Duodenal mucosa (tissue), 2 donors: ENCODE measurements at regions not wholly inside any gene's neighbourhood (a gene's known extent, or its start where the extent isn't known, plus 50 kb on each side); places are given as distances from the start of the nearest gene placed in this dataset.

Source experiments
- H3K27ac ChIP-seq: one replicate; pipeline ENCODE4 v1.7.0; 2013; ENCODE audit warnings: low read depth, low read length
- H3K27me3 ChIP-seq, 2 donors: one replicate each; pipeline ENCODE4 v1.7.0; 2013; ENCODE audit warnings: low read length in 2 of 2, control low read depth in 1 of 2; ENCODE audit not compliant: insufficient read depth in 2 of 2, control insufficient read depth in 1 of 2
- H3K36me3 ChIP-seq, 2 donors: one replicate each; pipeline ENCODE4 v1.7.0; 2013; ENCODE audit warnings: low read length in 2 of 2, control low read depth in 1 of 2; ENCODE audit not compliant: insufficient read depth in 2 of 2, control insufficient read depth in 1 of 2
- H3K4me1 ChIP-seq, 2 donors: one replicate each; pipeline ENCODE4 v1.7.0; 2013; ENCODE audit warnings: low read length in 2 of 2, control low read depth in 1 of 2; ENCODE audit not compliant: insufficient read depth in 2 of 2, control insufficient read depth in 1 of 2
- H3K4me3 ChIP-seq, 2 donors: one replicate each; pipeline ENCODE4 v1.7.0; 2013; ENCODE audit warnings: low read length in 2 of 2, low read depth in 1 of 2
- H3K9ac ChIP-seq, 2 donors: one replicate each; pipeline ENCODE4 v1.7.0; 2013; ENCODE audit warnings: low read length in 2 of 2, low read depth in 1 of 2
- H3K9me3 ChIP-seq, 2 donors: one replicate each; pipeline ENCODE4 v1.7.0; 2013; ENCODE audit warnings: low read length in 2 of 2, control low read depth in 1 of 2; ENCODE audit not compliant: control insufficient read depth in 1 of 2

- Histone ChIP-seq H3K27me3 (no peaks in the 10 kb centered on the region), H3K36me3 (no peaks in the 10 kb centered on the region), H3K4me3 (no peak overlapping the region), H3K9ac (no peak overlapping the region), H3K4me1 (no peaks in the 10 kb centered on the region), H3K27ac (no peak overlapping the region), H3K9me3 (no peaks in the 10 kb centered on the region)
Measured at GRCh38 chr5:143466632-143467031, 63.1 kb upstream of the NR3C1 start.

GRCh38 chr5:143464723-143465490, 61.4 kb upstream of the NR3C1 start:
- H3K9ac ChIP-seq, result no peak overlapping the region
- H3K9me3 ChIP-seq, result no peaks in the 10 kb centered on the region
- no peaks in the 10 kb centered on the region for H3K36me3 ChIP-seq
- H3K4me3 ChIP-seq, result no peak overlapping the region
- no peaks in the 10 kb centered on the region for H3K27me3 ChIP-seq
- no peak overlapping the region for H3K27ac ChIP-seq
- no peaks in the 10 kb centered on the region for H3K4me1 ChIP-seq

- Histone ChIP-seq H3K4me1 (no peaks in the 10 kb centered on the region), H3K27me3 (no peaks in the 10 kb centered on the region), H3K4me3 (no peak overlapping the region), H3K27ac (no peak overlapping the region), H3K9me3 (no peaks in the 10 kb centered on the region), H3K9ac (no peak overlapping the region), H3K36me3 (no peaks in the 10 kb centered on the region)
Measured at GRCh38 chr5:143462431-143462830, 58.9 kb upstream of the NR3C1 start.

- Histone ChIP-seq H3K9ac (no peak overlapping the region), H3K36me3 (no peaks in the 10 kb centered on the region), H3K4me1 (no peaks in the 10 kb centered on the region), H3K4me3 (no peak overlapping the region), H3K27ac (no peak overlapping the region), H3K27me3 (no peaks in the 10 kb centered on the region), H3K9me3 (no peaks in the 10 kb centered on the region)
Measured at GRCh38 chr5:143459433-143459832, 55.9 kb upstream of the NR3C1 start.

- Histone ChIP-seq H3K27me3 (no peaks in the 10 kb centered on the region), H3K4me3 (no peak overlapping the region), H3K4me1 (no peaks in the 10 kb centered on the region), H3K9me3 (no peaks in the 10 kb centered on the region), H3K36me3 (no peaks in the 10 kb centered on the region), H3K27ac (no peak overlapping the region), H3K9ac (no peak overlapping the region)
Measured at GRCh38 chr5:143456952-143457547, 53.6 kb upstream of the NR3C1 start.

GRCh38 chr5:143454936-143455516, 51.5 kb upstream of the NR3C1 start:
- no peaks in the 10 kb centered on the region for H3K27me3 ChIP-seq
- H3K36me3 ChIP-seq, result no peaks in the 10 kb centered on the region
- H3K9ac ChIP-seq, result no peak overlapping the region
- H3K4me3 ChIP-seq, result no peak overlapping the region
- H3K9me3 ChIP-seq, result no peaks in the 10 kb centered on the region
- no peaks in the 10 kb centered on the region for H3K4me1 ChIP-seq
- no peak overlapping the region for H3K27ac ChIP-seq

- no peak overlapping the region for H3K27ac ChIP-seq
- no peaks in the 10 kb centered on the region for H3K27me3 ChIP-seq
- H3K9me3 ChIP-seq, result no peaks in the 10 kb centered on the region
- no peak overlapping the region for H3K9ac ChIP-seq
- no peak overlapping the region for H3K4me3 ChIP-seq
- H3K36me3 ChIP-seq, result no peaks in the 10 kb centered on the region
- H3K4me1 ChIP-seq, result no peaks in the 10 kb centered on the region
Measured at GRCh38 chr5:143453720-143454119, 50.2 kb upstream of the NR3C1 start.
